Astrocyte (in vitro differentiated cells and primary cell): ENCODE measurements at regions not wholly inside any gene's neighbourhood (a gene's known extent, or its start where the extent isn't known, plus 50 kb on each side); places are given as distances from the start of the nearest gene placed in this dataset.

Source experiments
- DNase-seq: peaks from one replicate; pipeline ENCODE4 v3.0.0-alpha.2; 2010; ENCODE audit warnings: low read depth
- FAIRE-seq: peaks from 2 replicates; lab custom pipeline; 2011; peaks lifted over from hg19 to GRCh38; lab: Jason Lieb, UNC
- H2AFZ ChIP-seq: 2 replicates; pipeline ENCODE4 v1.6.0; 2012; ENCODE audit warnings: low read depth, low read length, inconsistent platforms
- H3K27ac ChIP-seq: 2 replicates; pipeline ENCODE4 v1.5.1; 2011; ENCODE audit warnings: low read depth, low read length, inconsistent platforms
- H3K27me3 ChIP-seq: 2 replicates; pipeline ENCODE4 v1.6.0; 2011; ENCODE audit warnings: low read length, inconsistent platforms; ENCODE audit not compliant: insufficient read depth
- H3K36me3 ChIP-seq: 2 replicates; pipeline ENCODE4 v1.5.1; 2011; ENCODE audit warnings: low read length, inconsistent platforms; ENCODE audit not compliant: insufficient read depth
- H3K4me1 ChIP-seq: 2 replicates; pipeline ENCODE4 v1.5.1; 2011; ENCODE audit warnings: low read length, inconsistent platforms; ENCODE audit not compliant: insufficient read depth
- H3K4me2 ChIP-seq: 2 replicates; pipeline ENCODE4 v1.6.0; 2012; ENCODE audit warnings: low read length, inconsistent platforms
- H3K4me3 ChIP-seq: 2 replicates; pipeline ENCODE4 v1.5.1; 2011; ENCODE audit warnings: low read depth, mild to moderate bottlenecking, low read length, inconsistent platforms; ENCODE audit not compliant: insufficient read depth
- H3K79me2 ChIP-seq: 2 replicates; pipeline ENCODE4 v1.6.0; 2012; ENCODE audit warnings: mild to moderate bottlenecking, low read length, inconsistent platforms; ENCODE audit not compliant: insufficient read depth
- H3K9ac ChIP-seq: 2 replicates; pipeline ENCODE4 v1.6.0; 2012; ENCODE audit warnings: mild to moderate bottlenecking, low read length, inconsistent platforms
- H3K9me3 ChIP-seq: 2 replicates; pipeline ENCODE4 v1.5.1; 2012; ENCODE audit warnings: low read depth, mild to moderate bottlenecking, low read length, inconsistent platforms; ENCODE audit not compliant: insufficient read depth
- H4K20me1 ChIP-seq: 2 replicates; pipeline ENCODE4 v1.6.0; 2012; ENCODE audit warnings: low read length, inconsistent platforms; ENCODE audit not compliant: insufficient read depth
- H3K27ac Mint-ChIP-seq: one replicate; pipeline ENCODE4 v1.8.0; 2021; ENCODE audit warnings: mild to moderate bottlenecking, mixed read lengths; ENCODE audit not compliant: unreplicated experiment
- H3K27me3 Mint-ChIP-seq: one replicate; pipeline ENCODE4 v1.8.0; 2021; ENCODE audit warnings: low read depth, mixed read lengths; ENCODE audit not compliant: unreplicated experiment
- H3K36me3 Mint-ChIP-seq: one replicate; pipeline ENCODE4 v1.8.0; 2021; ENCODE audit warnings: low read depth, mixed read lengths; ENCODE audit not compliant: unreplicated experiment
- H3K4me1 Mint-ChIP-seq: one replicate; pipeline ENCODE4 v1.8.0; 2021; ENCODE audit warnings: low read depth, mixed read lengths; ENCODE audit not compliant: unreplicated experiment
- H3K4me3 Mint-ChIP-seq: one replicate; pipeline ENCODE4 v1.8.0; 2021; ENCODE audit warnings: mild to moderate bottlenecking, moderate library complexity, mixed read lengths; ENCODE audit not compliant: unreplicated experiment
- H3K9me3 Mint-ChIP-seq: one replicate; pipeline ENCODE4 v1.8.0; 2021; ENCODE audit warnings: mild to moderate bottlenecking, mixed read lengths; ENCODE audit not compliant: unreplicated experiment
- EZH2 ChIP-seq: IDR thresholded peaks from 2 replicates; pipeline ENCODE4 v1.6.1; 2012; ENCODE audit warnings: mild to moderate bottlenecking, low read length, inconsistent platforms; ENCODE audit not compliant: insufficient read depth
- TF ChIP-seq, protein P1 (sequence below): IDR thresholded peaks from 2 replicates; pipeline ENCODE4 v1.5.1; 2011; ENCODE audit warnings: low read depth, mild to moderate bottlenecking, inconsistent platforms, low read length, moderate library complexity; ENCODE audit not compliant: insufficient read depth

DNA sequence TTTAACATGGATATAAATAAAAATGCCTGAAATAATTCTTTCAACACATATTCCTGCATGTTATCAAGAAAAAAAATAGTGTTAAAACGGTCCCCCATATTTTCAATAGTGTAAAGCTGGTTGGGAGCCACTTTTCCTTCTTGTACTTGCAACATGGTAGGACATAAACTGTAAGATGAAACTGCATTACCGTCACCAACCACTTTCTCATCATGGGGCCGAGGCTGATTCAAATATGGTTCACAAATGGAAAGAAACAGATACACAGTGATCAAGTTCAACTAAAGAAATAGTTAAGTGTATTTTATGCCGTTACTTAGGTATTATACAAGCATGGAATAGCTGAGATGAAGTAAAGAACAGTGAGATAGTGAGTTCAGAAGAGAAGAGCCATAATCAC lies 360.7 kb downstream of the ZEB2 start:
- no peaks in the 10 kb centered on the region for H3K36me3 Mint-ChIP-seq
- Histone ChIP-seq H4K20me1 (no peaks in the 10 kb centered on the region), H2AFZ (no peak overlapping the region), H3K9me3 (no peaks in the 10 kb centered on the region), H3K9ac (no peak overlapping the region), H3K4me1 (no peaks in the 10 kb centered on the region), H3K27me3 (no peaks in the 10 kb centered on the region), H3K27ac (no peak overlapping the region), H3K4me2 (no peak overlapping the region), H3K4me3 (no peak overlapping the region), H3K79me2 (no peaks in the 10 kb centered on the region), H3K36me3 (no peaks in the 10 kb centered on the region)
- no peak for TF ChIP-seq EZH2
- TF ChIP-seq, protein P1, sequence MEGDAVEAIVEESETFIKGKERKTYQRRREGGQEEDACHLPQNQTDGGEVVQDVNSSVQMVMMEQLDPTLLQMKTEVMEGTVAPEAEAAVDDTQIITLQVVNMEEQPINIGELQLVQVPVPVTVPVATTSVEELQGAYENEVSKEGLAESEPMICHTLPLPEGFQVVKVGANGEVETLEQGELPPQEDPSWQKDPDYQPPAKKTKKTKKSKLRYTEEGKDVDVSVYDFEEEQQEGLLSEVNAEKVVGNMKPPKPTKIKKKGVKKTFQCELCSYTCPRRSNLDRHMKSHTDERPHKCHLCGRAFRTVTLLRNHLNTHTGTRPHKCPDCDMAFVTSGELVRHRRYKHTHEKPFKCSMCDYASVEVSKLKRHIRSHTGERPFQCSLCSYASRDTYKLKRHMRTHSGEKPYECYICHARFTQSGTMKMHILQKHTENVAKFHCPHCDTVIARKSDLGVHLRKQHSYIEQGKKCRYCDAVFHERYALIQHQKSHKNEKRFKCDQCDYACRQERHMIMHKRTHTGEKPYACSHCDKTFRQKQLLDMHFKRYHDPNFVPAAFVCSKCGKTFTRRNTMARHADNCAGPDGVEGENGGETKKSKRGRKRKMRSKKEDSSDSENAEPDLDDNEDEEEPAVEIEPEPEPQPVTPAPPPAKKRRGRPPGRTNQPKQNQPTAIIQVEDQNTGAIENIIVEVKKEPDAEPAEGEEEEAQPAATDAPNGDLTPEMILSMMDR = no peak
- H3K9me3 Mint-ChIP-seq = no peaks in the 10 kb centered on the region
- H3K4me3 Mint-ChIP-seq = no peak overlapping the region
- no peak for FAIRE-seq
- no peaks in the 10 kb centered on the region for H3K27me3 Mint-ChIP-seq
- peaks cover 9% of the 10 kb centered on the region for H3K4me1 Mint-ChIP-seq
- no peak for DNase-seq
- no peak overlapping the region for H3K27ac Mint-ChIP-seq

DNA sequence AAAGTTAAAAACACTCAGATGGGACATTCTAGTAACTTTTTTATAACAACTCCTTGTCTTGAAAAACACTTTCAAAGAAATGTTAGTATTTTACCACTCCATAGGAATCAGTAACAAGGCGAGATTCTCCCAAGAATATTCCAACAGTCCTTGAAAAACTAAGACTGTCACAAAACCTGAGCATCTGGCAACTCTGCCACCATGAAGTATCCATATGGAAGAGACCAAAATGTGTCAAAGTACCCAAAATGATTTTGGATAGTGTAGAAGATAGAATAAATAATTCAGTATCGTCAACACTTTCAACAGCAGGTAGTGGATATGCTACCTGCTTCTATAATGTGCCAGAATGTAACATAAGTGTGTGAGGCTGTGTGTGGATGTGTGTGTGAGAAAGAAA lies 361.8 kb downstream of the ZEB2 start:
- TF ChIP-seq, protein P1 = no peak
- TF ChIP-seq EZH2 = no peak
- no peak for FAIRE-seq
- no peak overlapping the region for H3K4me2 ChIP-seq

DNA sequence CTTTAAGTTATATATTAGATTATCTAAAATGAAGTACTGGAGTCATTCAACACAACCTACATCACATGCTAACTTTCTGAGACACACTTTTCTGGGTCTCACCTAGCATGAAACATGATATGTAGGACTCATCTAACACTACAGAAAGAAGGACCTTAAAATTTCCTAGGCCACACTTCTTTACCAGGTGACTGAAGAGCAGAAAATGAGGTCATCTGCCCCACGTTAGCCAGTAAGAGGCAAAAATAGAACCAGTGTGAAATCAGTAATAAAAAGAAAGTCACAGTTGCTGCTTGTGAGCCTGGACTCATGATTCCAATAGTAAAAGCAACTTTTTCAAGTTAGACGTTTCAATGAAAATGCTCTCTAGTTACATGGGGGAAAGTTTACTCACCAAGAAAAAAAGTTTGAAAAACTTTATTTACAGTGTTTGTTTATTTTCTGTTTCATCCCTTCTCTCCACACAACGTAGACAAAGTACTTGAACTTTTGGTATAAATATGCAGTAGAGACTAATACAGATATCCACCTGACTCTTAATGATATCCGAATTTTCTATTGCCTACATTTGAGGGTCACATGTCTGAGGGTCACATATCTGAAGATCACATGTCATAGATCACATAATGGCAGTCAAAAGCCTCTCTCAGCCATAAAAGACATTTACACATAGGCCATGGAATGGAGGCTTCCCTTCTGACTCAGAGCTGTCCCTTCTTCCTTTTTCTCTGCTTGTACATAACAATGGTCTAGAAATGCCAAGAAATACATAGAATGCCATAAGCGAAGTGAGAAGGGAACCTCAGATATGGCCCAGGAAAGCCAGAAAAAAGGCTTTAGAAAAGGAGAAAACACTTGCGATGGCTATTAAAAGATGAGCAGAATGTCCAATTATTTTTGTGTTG lies 362.9 kb downstream of the ZEB2 start:
- peaks cover 3% of the 10 kb centered on the region for H3K4me1 ChIP-seq
- peak overlapping the region; percentile 19 for H3K27ac Mint-ChIP-seq
- FAIRE-seq = peak; percentile 26

More for the DNA sequence above, 361.8 kb downstream of the ZEB2 start:
- Mint-ChIP-seq H3K4me3 (no peak overlapping the region), H3K4me1 (peaks cover 9% of the 10 kb centered on the region), H3K9me3 (no peaks in the 10 kb centered on the region), H3K27me3 (no peaks in the 10 kb centered on the region), H3K27ac (no peak overlapping the region), H3K36me3 (no peaks in the 10 kb centered on the region)
- Histone ChIP-seq H3K9me3 (no peaks in the 10 kb centered on the region), H3K27me3 (no peaks in the 10 kb centered on the region), H3K27ac (no peak overlapping the region), H3K9ac (no peak overlapping the region), H3K4me3 (no peak overlapping the region), H3K36me3 (no peaks in the 10 kb centered on the region), H2AFZ (no peak overlapping the region), H3K4me1 (no peaks in the 10 kb centered on the region), H3K79me2 (no peaks in the 10 kb centered on the region), H4K20me1 (no peaks in the 10 kb centered on the region)
- DNase-seq = no peak

More for the DNA sequence above, 362.9 kb downstream of the ZEB2 start:
- Histone ChIP-seq H3K27me3 (no peaks in the 10 kb centered on the region), H3K9me3 (no peaks in the 10 kb centered on the region), H2AFZ (no peak overlapping the region), H3K9ac (no peak overlapping the region), H3K79me2 (no peaks in the 10 kb centered on the region), H3K27ac (no peak overlapping the region), H3K36me3 (no peaks in the 10 kb centered on the region), H3K4me2 (no peak overlapping the region), H3K4me3 (no peak overlapping the region), H4K20me1 (no peaks in the 10 kb centered on the region)
- Mint-ChIP-seq H3K36me3 (no peaks in the 10 kb centered on the region), H3K4me3 (no peak overlapping the region), H3K27me3 (no peaks in the 10 kb centered on the region), H3K4me1 (peaks cover 16% of the 10 kb centered on the region), H3K9me3 (no peaks in the 10 kb centered on the region)
- no peak for TF ChIP-seq EZH2
- TF ChIP-seq, protein P1 = no peak
- no peak for DNase-seq
